Spleen (tissue), 7 donors: ENCODE measurements at regions not wholly inside any gene's neighbourhood (a gene's known extent, or its start where the extent isn't known, plus 50 kb on each side); places are given as distances from the start of the nearest gene placed in this dataset.

Experiments used
- CTCF ChIP-seq, 11 experiments: fragments of 200-600 bp in 7 of 11; fragments of 450-650 bp in 4 of 11; sonication (generic) in 4 of 11; IDR thresholded peaks in 8 of 11; conservative IDR thresholded peaks in 3 of 11; 1 replicate in 7 of 11; 2 replicates in 4 of 11; pipeline versions ENCODE4 v1.4.0 to v1.8.0; 2016 to 2021; ENCODE audit warnings: antibody characterized with exemption in 11 of 11, inconsistent platforms in 4 of 11, mild to moderate bottlenecking in 1 of 11
- POLR2A ChIP-seq, 3 donors: fragments of 450-650 bp; IDR thresholded peaks; one replicate each; pipeline ENCODE4 v1.5.1; 2017; ENCODE audit warnings: antibody characterized with exemption in 3 of 3, mild to moderate bottlenecking in 1 of 3
- POLR2AphosphoS5 ChIP-seq, 3 donors: sonication (generic); formaldehyde crosslinking; IDR thresholded peaks; one replicate each; pipeline ENCODE4 v1.5.1; 2017; ENCODE audit warnings: antibody characterized with exemption in 3 of 3
- donor health status: DM: no; HTN: no; CAD: no; lungs with moderate emphysema.
- donor health status: DM: no; HTN: no; CAD: no.
- donor health status: DM: no; HTN: no; CAD: no.

GRCh38 chr13:105871768-105872167 lies 663.7 kb downstream of the EFNB2 start:
- TF ChIP-seq CTCF (IDR thresholded peaks at IDR 0.05 in 8 of 11, conservative IDR thresholded peaks at IDR 0.05 in 3 of 11) (no peak), POLR2A (IDR thresholded peaks at IDR 0.05) (no peak), POLR2AphosphoS5 (IDR thresholded peaks at IDR 0.05) (no peak)
